Testis (tissue), 2 donors: ENCODE measurements at regions not wholly inside any gene's neighbourhood (a gene's known extent, or its start where the extent isn't known, plus 50 kb on each side); places are given as distances from the start of the nearest gene placed in this dataset.
"Not testable (repeated sequence)": the region's sequence is repeated elsewhere in the genome, so short reads cannot be mapped to it uniquely, and the experiment has no call there.

Source experiments
- DNase-seq: peaks from one replicate; pipeline ENCODE4 v3.0.0-alpha.2; 2019
- H3K27ac ChIP-seq, 2 donors: fragments of 200-600 bp; sonication (generic); one replicate each; pipeline ENCODE4 v1.5.1; 2019
- H3K27me3 ChIP-seq: fragments of 200-600 bp; sonication (generic); one replicate; pipeline ENCODE4 v1.5.1; 2019
- H3K36me3 ChIP-seq: fragments of 200-600 bp; sonication (generic); one replicate; pipeline ENCODE4 v1.5.1; 2017; ENCODE audit warnings: low read depth; ENCODE audit errors: missing control alignments
- H3K4me1 ChIP-seq: fragments of 200-600 bp; sonication (generic); one replicate; pipeline ENCODE4 v1.5.1; 2019
- H3K4me3 ChIP-seq, 2 donors: fragments of 200-600 bp; sonication (generic); one replicate each; pipeline ENCODE4 v1.5.1; 2017 to 2019
- H3K9me3 ChIP-seq: fragments of 200-600 bp; sonication (generic); one replicate; pipeline ENCODE4 v1.5.1; 2017
- POLR2A ChIP-seq: fragments of 450-650 bp; IDR thresholded peaks from one replicate; pipeline ENCODE4 v1.6.1; 2017; ENCODE audit warnings: antibody characterized with exemption, mild to moderate bottlenecking, moderate library complexity
- WGBS, 2 donors: methylation state at CpG; one replicate each; pipeline ENCODE4 v1.1.5; 2018; 5-methylcytosine and 5-hydroxymethylcytosine counted together
- intact Hi-C: fragments of 100-400 bp; cut with DNase I; formaldehyde crosslinking; loops from one replicate; pipeline ENCODE4 v1.15.1; 2023; ENCODE audit warnings: low total_unique reads
- TF ChIP-seq, protein P1 (sequence below), 3 experiments: fragments of 450-650 bp in 2 of 3; fragments of 200-600 bp in 1 of 3; sonication (generic) in 1 of 3; IDR thresholded peaks; one replicate each; pipeline ENCODE4 v1.5.1; 2016 to 2019; ENCODE audit warnings: antibody characterized with exemption in 3 of 3, mild to moderate bottlenecking in 2 of 3, moderate library complexity in 1 of 3

DNA sequence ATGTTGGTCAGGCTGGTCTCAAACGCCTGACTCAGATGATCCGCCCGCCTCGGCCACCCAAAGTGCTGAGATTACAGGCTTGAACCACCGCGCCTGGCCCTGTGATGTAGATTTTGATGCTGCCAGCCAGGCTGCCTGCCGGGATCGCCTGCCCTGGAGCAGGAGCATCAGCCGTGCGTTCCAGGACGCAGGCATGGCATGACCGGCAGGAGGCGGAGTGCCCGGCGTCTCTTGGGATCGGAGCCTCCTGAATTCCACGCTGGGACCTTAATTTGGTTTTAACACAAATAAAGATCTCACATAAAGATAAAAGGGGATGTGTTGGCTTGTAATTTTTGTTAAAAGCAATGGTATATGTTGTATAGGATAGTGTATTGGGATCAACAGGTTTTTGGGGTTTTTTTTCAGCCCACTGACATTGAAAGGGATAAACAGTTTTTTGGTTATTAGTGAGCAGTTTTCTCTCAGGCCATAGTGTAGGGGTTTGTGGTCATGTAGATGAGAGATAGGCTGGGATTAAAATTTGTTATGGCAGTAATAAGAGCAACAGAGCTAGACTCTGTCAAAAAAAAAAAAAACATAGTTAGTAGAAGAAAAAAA is 1406.4 kb downstream of the UQCRFS1 start:
- Histone ChIP-seq H3K27me3 (no peaks in the 10 kb centered on the region), H3K27ac (no peak overlapping the region), H3K36me3 (no peaks in the 10 kb centered on the region), H3K4me3 (peak overlapping the region in 1 of 2 donors; percentile 8), H3K9me3 (no peaks in the 10 kb centered on the region), H3K4me1 (no peaks in the 10 kb centered on the region)
- WGBS, 2 donors, result 49 to 78% methylated on average over 15 to 17 of the region's 17 CpGs
- no peak for DNase-seq
- TF ChIP-seq, protein P1, sequence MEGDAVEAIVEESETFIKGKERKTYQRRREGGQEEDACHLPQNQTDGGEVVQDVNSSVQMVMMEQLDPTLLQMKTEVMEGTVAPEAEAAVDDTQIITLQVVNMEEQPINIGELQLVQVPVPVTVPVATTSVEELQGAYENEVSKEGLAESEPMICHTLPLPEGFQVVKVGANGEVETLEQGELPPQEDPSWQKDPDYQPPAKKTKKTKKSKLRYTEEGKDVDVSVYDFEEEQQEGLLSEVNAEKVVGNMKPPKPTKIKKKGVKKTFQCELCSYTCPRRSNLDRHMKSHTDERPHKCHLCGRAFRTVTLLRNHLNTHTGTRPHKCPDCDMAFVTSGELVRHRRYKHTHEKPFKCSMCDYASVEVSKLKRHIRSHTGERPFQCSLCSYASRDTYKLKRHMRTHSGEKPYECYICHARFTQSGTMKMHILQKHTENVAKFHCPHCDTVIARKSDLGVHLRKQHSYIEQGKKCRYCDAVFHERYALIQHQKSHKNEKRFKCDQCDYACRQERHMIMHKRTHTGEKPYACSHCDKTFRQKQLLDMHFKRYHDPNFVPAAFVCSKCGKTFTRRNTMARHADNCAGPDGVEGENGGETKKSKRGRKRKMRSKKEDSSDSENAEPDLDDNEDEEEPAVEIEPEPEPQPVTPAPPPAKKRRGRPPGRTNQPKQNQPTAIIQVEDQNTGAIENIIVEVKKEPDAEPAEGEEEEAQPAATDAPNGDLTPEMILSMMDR (IDR thresholded peaks at IDR 0.05), result no peak
- TF ChIP-seq POLR2A, result no peak
- intact Hi-C loops, result no loop called here

DNA sequence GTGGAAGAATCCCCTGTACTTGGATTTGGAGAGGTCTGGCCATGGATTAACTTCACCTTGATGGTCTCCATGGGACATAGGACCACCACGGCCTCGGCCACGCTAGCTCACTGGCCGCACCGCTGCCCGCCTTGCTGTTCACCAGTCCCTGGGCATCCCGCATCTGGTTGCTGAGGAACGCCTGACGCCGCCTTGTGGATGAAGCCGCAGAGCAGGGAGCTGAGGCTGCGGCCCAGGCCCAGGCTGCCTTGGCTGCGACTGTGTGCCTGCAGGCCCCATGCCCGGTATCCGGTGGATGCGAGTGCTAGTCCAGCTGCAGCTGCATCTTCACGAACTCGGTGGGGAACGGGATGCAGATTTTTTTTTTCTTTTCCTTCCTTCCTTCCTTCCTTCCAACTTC is 1407.1 kb downstream of the UQCRFS1 start:
- Histone ChIP-seq H3K4me3 (peak overlapping the region in 1 of 2 donors; percentile 21), H3K27me3 (no peaks in the 10 kb centered on the region), H3K36me3 (no peaks in the 10 kb centered on the region), H3K9me3 (no peaks in the 10 kb centered on the region), H3K27ac (no peak overlapping the region), H3K4me1 (no peaks in the 10 kb centered on the region)
- TF ChIP-seq, protein P1 (IDR thresholded peaks at IDR 0.05), result no peak
- TF ChIP-seq POLR2A, result no peak
- 67 to 75% methylated on average over 16 to 19 of the region's 19 CpGs for WGBS, 2 donors
- peak; percentile 37 for DNase-seq
- intact Hi-C loops, result no loop called here

DNA sequence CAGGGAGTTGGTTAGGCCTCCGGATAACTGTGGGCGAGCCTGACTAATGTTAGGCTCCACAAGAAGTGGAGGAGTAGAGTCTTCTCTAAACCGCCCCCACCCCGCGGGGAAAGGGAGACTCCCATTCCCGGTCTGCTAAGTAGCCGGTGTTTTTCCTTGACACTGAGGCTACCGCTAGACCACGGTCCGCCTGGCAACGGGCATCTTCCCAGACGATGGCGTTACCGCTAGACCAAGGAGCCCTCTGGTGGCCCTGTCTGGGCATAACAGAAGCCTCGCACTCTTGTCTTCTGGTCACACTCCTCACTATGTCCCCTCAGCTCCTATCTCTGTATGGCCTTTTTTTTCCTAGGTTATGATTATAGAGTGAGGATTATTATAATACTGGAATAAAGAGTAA is 1410.7 kb downstream of the UQCRFS1 start:
- intact Hi-C loops, H3K36me3 ChIP-seq, H3K27me3 ChIP-seq, H3K4me1 ChIP-seq, H3K27ac ChIP-seq, H3K9me3 ChIP-seq, H3K4me3 ChIP-seq: not testable (repeated sequence)
- WGBS, 2 donors, result 55 to 66% methylated on average over 15 of the region's 15 CpGs
- peak; percentile 61 for DNase-seq

DNA sequence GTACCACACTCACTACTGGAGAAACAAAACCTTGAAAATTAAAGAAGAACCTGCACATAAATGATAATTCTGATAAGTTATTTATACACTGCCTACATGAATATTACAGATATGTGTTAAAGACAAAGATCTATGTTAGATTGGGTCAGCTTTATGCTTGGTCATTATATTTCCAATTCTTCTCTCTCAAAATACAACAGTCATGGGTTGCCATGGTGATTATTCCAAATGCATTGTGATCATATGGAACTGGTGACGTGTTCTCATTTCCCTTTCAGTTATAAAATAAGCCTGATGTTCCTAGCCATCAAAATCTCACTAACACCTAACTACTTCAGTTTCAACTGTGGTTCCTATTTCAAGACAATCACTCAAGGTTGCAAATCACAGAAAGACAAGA is 1416.4 kb downstream of the UQCRFS1 start:
- H3K9me3 ChIP-seq, result no peaks in the 10 kb centered on the region
- H3K4me1 ChIP-seq, result peaks cover 9% of the 10 kb centered on the region
- no peak overlapping the region for H3K4me3 ChIP-seq
- no peaks in the 10 kb centered on the region for H3K36me3 ChIP-seq
- no peaks in the 10 kb centered on the region for H3K27me3 ChIP-seq
- TF ChIP-seq, protein P1 (IDR thresholded peaks at IDR 0.05), result no peak
- no peak for TF ChIP-seq POLR2A
- no peak overlapping the region for H3K27ac ChIP-seq
- intact Hi-C loops, result no loop called here
- DNase-seq, result no peak
- WGBS, 2 donors, result 83 to 93% methylated on average over 1 of the region's 1 CpG

DNA sequence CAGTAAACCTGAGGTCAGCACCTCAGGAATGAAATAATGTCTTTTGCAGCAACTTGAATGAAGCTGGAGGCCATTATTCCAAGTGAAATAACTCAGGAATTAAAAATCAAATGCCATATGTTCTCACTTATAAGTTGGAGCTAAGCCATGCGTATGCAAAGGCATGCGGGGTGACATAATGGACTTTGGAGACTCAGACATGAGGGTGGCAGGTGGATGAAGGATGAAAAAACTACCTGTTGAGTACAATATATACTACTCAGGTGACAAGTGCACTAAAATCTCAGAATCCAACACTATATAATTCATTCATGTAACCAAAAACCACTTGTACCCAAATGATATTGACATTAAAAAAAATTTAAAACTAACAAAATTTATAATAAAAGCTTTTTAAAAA is 1416.9 kb downstream of the UQCRFS1 start:
- H3K9me3 ChIP-seq, result no peaks in the 10 kb centered on the region
- TF ChIP-seq, protein P1 (IDR thresholded peaks at IDR 0.05), result no peak
- no peak for TF ChIP-seq POLR2A
- intact Hi-C loops, result no loop called here
- no peak overlapping the region for H3K4me3 ChIP-seq
- 42 to 46% methylated on average over 2 of the region's 2 CpGs for WGBS, 2 donors
- no peak for DNase-seq
- no peaks in the 10 kb centered on the region for H3K27me3 ChIP-seq
- peaks cover 9% of the 10 kb centered on the region for H3K4me1 ChIP-seq
- no peak overlapping the region for H3K27ac ChIP-seq
- no peaks in the 10 kb centered on the region for H3K36me3 ChIP-seq
